ENCODE measurements at regions not wholly inside any gene's neighbourhood (a gene's known extent, or its start where the extent isn't known, plus 50 kb on each side); places are given as distances from the start of the nearest gene placed in this dataset.

- in situ Hi-C loops (cut with HindIII; ENCODE audit: extremely low pct_ligation_motif_present, low pct_unique_long_range_greater_than_20kb), result no loop called here
- Histone ChIP-seq H2AFZ (ENCODE audit: low read length) (no peak overlapping the region), H3K36me3 (replicated peaks in 1 of 2; ENCODE audit: control insufficient read depth in 1 of 2, insufficient read depth in 2 of 2, low read length in 2 of 2) (no peaks in the 10 kb centered on the region), H4K20me1 (ENCODE audit: insufficient read depth, low read length) (no peaks in the 10 kb centered on the region), H3K4me1 (ENCODE audit: insufficient read depth, low read length) (no peaks in the 10 kb centered on the region), H3K27ac (ENCODE audit: extremely low read length, insufficient read depth, low read length) (no peak overlapping the region), H3K9me3 (ENCODE audit: low read length) (no peaks in the 10 kb centered on the region), H3K4me3 (replicated peaks in 1 of 3; ENCODE audit: insufficient read depth in 1 of 3, low read depth in 2 of 3, low read length in 3 of 3) (no peak overlapping the region), H3K79me2 (ENCODE audit: insufficient read depth, low read length) (no peaks in the 10 kb centered on the region), H3K27me3 (ENCODE audit: control insufficient read depth in 1 of 2, insufficient read depth in 2 of 2, low read length in 2 of 2) (no peaks in the 10 kb centered on the region), H3K9ac (ENCODE audit: insufficient read depth, low read depth, low read length) (no peak overlapping the region), H3K4me2 (ENCODE audit: low read depth, low read length) (no peak overlapping the region)
- FAIRE-seq (no peak), ATAC-seq (no peak), DNase-seq (ENCODE audit: low spot score) (no peak)
- intact Hi-C loops (cut with micrococcal nuclease; ENCODE audit: unreplicated experiment), result no loop called here
- no peak for TF ChIP-seq ZNF136 (CRISPR knock-in tag; IDR thresholded peaks at IDR 0.05; ENCODE audit: low read depth)
- no peak for TF ChIP-seq CREBL2 (CRISPR knock-in tag; IDR thresholded peaks at IDR 0.05; ENCODE audit: borderline replicate concordance)
- TF ChIP-seq ZBTB37 (CRISPR knock-in tag; IDR thresholded peaks at IDR 0.05), result no peak
- no peak for TF ChIP-seq SP140L (CRISPR knock-in tag; IDR thresholded peaks at IDR 0.05; ENCODE audit: borderline replicate concordance)
- no peak for TF ChIP-seq ZNF841 (CRISPR knock-in tag; IDR thresholded peaks at IDR 0.05; ENCODE audit: borderline replicate concordance)
- TF ChIP-seq RFXANK (CRISPR knock-in tag; IDR thresholded peaks at IDR 0.05), result no peak
- TF ChIP-seq ZHX2 (IDR thresholded peaks at IDR 0.05; ENCODE audit: low read depth), result no peak
- no peak for TF ChIP-seq ZHX2 (CRISPR knock-in tag; IDR thresholded peaks at IDR 0.05; ENCODE audit: borderline replicate concordance)
- ChIA-PET CTCF (ENCODE audit: low intra/inter-chr PET ratio, low total read pairs) (no interaction called here), POLR2A (no interaction called here)
- 12% methylated on average over 2 of the region's 2 CpGs for WGBS (ENCODE audit: low lambda C conversion rate)
- BruUV-seq (replicated peaks), result no TSS peak
Observed at GRCh38 chr6:48615041-48615440, 504.0 kb upstream of the PTCHD4 start.
